ELR (cell line): ENCODE measurements at regions not wholly inside any gene's neighbourhood (a gene's known extent, or its start where the extent isn't known, plus 50 kb on each side); places are given as distances from the start of the nearest gene placed in this dataset.

Experiments used
- DNase-seq: peaks from one replicate; pipeline ENCODE4 v3.0.0-alpha.2; 2015; ENCODE audit warnings: low read depth

DNA sequence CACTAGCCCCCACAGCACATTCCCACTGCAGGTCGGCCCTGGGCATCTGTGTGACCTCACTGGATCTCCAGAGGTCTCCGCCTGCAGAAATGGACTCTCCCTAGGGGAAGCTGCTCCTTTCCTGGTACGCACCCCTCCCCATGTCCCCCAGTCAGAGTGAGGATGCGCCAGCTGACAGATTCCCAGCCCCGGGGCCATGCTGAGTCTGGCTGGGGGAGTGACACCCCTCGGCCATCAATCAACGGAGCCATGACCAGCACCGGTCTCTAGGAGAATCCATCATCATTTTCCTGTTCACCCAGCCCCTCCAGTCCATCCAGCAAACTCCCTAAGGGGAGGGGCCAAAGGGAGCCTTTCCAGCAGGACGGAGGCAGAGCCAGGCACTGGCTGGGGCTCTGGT, 68.7 kb upstream of the PAX7 start:
- DNase-seq, result no peak

DNA sequence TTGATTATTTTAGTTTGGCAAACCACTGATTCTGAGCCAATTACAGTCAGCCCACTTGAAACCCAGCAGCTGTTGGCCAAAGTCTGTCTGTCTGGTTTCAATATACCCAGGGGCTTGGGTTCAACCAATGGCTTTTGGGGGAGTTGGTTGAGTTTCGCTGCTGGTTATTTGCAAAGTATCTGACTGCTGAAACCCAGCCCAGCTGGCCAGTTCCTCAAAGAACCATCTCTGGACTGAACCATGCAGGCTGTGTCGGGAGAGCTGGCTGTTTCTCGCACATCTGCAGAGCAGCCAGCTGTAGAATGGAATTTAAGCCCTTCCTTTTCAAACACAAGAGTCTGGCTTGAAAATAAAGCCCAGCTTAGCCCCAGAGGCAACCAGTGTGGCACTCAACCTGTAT, 66.0 kb upstream of the PAX7 start:
- DNase-seq, result no peak

DNA sequence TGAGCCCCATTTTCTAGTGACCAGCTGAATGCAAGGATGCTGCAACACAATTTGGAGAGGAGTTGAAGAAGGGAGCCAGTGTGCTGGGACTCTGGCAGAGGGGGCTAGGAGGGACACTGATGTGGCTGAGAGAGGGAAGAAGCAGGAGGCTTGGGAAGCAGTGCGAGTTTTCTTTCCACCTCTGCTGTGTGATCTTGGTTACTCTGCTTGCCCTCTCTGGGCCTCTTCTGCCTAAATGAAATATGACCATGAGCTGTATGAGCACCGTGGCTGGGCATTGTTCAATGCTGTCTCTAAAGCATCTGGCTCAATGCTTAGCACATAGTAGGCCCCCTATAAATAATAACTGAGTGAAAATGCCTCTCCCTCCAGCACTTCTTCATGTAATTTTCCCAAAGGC, 65.3 kb upstream of the PAX7 start:
- DNase-seq, result no peak

DNA sequence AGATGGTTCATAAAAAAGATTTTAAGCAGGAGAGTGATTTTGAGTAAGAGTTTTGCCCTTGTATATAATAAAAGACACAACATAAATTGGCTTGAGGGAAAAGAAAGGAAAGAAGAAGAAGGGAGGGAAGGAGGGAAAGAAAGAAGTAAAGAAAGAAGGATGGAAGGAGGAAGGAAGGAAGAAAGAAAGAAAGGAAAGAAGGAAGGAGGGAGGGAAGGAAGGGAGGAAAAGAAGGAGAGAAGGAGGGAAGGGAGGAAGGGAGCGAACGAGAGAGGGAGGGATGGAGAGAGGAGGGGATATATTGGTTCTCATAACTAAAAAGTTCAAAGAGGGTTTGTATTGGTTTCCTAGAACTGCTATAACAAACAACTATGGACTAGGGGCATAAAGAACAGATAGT, 62.2 kb upstream of the PAX7 start:
- no peak for DNase-seq

DNA sequence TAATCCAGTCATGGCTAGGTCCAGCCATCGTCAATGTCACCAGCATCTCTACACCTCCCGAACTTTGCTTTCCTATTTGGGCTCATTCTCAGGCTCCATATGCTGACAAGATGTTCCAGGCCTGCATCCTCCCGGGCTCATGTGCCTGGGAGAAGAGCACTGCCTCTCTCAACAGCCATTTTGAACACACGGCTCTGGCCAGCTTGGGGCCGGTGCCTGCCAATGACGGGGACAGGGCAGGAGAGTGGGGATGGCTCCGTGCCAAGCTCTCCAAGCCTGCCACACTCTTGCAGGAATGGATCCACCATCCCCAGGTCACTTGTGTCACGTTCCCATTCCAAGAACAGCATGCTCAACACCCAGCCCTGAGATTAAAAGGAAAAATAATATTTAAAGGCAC, 61.4 kb upstream of the PAX7 start:
- no peak for DNase-seq

DNA sequence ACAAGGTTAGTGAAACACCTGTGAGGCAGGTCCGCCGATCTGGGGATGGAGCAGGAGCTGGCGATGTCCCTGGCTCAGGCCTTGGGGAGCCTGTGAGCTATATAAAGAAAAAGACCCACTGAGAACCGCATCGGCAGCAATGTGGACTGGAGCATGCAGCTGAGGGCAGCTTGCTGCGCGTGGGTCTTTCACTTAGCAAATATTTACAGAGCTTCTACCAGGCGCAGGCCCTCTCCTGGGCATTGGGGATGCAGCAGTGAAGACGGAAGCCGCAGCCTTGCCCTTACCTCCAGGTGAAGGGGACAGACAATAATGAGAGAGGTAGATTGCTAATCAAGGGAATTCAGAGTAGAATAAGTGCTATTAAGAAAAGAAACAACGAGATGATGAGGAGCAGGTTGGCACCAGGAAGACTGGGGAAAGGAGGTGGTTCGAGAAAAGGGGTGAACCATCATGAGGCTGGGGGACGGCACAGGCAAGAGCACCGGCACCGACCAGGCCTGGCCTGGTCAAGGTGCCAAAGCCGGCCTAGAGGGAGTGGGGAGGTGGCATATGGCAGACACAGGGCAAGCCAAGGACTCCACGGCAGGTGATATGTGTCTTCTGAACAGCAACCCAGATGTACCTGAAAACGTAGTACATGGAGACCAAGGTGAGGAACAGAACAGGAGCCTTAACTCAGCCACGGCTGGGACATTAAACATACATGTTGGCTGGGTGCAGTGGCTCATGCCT, 60.7 kb upstream of the PAX7 start:
- no peak for DNase-seq

DNA sequence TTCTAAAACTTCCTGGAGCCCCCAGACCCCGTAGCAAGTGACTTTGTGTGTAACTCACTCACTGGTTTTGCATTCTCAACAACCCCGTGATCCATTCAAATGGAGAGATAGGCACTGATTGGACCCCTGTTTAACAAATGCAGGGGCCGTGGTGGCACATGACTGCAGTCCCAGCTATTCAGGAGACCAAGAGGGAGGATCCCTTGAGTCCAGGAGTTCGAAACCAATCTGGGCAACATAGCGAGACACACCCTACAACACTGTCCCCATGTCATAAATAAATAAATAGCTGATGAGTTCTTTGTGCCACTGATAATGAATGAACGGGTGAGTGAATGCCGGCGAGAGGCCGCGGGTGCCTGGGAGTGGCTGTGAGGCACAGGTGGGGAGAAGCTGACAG, 59.4 kb upstream of the PAX7 start:
- no peak for DNase-seq

DNA sequence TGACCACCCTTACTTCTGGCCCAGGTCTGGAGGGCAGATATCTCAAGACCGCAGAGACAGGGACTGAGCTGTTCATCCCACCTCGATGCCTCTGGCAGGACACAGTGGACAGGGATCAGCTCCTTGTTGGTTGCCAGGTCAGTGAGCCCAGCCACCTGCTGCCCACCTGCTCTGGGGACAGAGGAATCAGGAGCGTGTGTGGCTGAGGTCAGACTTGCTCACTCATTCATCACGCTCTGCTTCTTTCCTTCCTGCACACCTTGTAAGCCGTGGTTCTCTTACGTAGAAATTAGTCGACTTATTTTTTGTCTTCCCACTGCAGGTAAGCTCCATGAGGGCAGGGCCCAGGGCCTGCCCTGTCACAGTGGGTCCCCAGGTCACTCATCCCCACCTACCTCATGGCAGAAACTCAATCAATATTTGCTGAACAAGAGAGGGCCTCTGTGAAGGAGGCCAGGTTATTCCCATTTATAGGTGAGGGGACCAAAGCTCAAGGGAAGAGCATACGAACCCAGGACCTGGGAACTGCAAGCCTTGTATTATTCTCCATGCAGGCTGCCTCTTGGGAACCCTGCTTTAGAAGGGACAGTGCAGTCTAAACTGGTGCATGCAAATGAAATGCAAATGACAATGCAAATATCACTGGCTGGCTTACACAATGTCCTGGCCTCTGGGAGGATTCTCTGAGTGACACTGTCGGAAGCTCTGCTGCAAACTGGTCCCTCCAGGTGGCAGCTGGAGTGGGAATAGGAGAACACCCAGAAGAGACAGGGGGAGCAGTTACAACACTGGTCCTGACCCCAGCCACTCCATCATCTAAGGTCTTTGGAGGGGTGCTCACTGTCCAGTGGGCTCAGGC, 58.4 kb upstream of the PAX7 start:
- no peak for DNase-seq

DNA sequence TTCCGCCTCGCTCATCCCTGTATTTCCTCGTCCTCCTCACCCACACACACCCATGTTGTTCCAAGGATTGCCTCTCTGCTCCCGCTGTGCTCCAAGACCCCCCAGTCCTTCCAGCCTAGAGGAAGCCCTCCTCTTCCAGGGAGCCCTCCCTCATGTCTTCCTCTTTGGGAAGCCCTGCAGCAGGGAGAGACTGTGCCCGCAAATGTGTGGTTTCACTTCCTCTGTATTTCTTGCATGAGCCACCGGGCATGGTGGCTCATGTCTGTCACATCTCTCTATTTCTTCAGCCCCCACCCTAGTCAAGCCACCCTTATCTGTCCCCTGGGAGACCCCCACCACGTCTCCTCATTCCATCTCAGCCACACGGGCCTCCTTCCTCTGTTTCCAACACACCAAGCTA, 57.5 kb upstream of the PAX7 start:
- no peak for DNase-seq

DNA sequence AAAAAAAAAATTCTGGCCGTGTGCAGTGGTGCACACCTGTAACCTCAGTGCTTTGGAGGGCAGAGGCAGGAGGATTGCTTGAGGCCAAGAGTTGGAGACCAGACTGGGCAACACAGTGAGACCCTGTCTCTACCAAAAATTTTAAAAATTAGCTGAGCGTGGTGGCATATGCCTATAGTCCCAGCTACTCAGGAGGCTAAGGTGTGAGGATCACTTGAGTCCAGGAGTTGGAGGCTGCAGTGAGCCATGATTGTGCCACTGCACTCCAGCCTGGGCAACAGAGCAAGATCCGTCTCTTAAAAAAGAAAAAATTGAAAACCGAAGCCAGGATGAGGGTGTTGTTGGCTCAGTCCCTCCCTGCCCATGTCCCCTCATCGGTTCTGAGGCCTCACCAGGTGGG, 55.9 kb upstream of the PAX7 start:
- no peak for DNase-seq

DNA sequence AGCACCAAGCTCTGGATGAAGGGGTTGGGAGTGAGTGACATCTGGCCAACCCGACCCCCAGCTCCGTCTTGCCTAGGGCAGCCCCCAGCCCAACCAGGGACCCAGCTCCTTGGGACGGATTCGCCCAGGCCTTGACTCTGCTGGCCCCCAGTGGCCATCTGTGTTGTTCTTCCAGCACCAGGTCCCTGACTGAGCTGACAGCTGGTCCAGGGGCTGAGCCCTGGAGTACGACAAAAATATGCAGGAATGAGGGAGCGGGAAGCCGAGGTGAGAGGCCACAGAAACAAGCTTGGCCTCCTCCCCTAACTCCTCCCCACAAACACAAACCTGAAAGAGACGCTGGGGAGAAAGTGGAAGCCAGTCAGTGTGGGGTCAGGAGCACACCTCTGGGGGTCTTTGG, 55.0 kb upstream of the PAX7 start:
- DNase-seq, result no peak

DNA sequence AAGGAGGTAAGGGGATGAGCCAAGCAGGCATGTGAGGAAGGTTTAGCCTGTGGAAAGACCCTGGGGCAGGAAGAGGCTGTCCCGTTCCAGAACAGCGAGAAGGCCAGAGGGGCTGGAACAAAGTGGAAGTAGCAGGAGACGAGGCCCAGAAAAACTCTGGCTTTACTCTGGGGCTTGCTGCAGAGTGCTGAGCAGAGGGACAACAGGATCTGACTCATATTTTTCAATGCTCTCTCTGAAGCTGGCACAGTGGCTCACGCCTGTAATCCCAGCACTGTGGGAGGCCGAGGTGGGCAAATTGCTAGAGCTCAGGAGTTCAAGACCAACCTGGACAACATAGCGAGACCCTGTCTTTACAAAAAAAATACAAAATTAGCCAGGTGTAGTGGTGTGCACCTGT, 52.4 kb upstream of the PAX7 start:
- DNase-seq, result no peak

DNA sequence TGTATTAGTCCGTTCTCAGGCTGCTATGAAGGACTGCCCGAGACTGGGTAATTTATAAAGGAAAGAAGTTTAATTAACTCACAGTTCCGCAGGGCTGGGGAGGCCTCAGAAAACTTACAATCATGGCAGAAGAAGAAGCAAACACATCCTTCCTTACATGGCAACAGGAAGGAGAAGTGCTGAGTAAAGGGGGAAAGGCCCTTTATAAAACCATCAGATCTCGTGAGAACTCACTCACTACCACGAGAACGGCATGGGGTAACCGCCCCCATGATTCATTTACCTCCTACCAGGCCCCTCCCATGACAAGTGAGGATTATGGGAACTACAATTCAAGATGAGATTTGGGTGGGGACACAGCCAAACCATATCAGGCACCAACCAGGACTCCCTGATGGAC, 51.4 kb upstream of the PAX7 start:
- peak; percentile 11 for DNase-seq

DNA sequence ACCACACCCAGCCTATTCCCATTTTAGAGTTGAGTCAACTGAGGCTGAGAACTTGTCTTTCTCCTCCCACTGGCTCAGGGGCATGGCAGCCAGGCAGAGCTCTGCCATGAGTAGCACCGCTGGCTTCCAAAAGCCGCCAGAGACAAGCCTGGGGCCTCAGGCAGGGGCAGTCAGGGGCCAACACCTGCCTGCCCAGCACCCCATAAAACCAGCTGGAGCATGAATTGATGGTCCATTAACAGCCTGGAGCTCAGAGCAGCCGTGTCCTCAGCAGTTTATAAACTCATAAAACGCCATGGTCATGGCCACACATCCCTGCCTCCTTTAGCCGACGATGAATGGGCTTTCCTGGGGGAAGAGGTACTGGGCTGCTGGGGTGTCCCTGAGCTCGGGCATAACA, 50.6 kb upstream of the PAX7 start:
- no peak for DNase-seq

DNA sequence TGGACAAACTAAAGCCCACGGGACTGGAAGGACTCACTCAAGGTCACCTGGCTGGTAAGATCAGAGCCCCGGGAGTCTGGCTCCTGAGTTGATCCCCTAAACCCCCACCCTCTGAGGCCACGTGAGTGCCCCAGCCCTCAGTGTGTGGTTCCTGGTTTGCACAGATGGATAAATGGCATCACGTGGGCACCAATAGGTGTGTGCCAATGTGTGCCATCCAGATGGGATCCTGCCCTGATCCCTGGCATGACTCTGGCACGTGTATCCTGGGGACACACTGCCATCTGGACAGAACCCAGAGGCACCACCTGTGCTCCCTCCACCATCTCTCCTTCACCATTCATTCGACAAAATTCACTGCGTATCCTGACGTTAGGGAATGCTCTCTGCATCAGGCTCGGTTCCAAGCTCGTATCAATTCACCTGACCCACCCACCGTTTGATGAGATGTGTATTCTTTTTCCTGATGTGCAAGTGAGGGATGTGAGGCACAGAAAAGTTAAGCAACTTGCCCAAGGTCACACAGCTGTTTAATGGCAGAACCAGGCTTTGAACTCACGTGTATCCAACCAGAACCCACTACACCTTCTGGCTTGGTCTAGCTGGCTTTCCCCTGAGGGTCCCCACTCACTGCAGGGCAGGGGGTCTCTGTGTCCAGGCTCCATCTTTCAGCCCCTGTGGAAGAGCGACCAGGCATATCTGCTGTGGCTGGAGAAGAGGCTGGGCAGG, 49.8 kb upstream of the PAX7 start:
- DNase-seq, result no peak
